MCF 10A (cell line): ENCODE measurements at regions not wholly inside any gene's neighbourhood (a gene's known extent, or its start where the extent isn't known, plus 50 kb on each side); places are given as distances from the start of the nearest gene placed in this dataset.

Experiments used
- BruUV-seq: library from RNA; stranded (reverse); fragments of 400-500 nt; replicated peaks from 2 replicates; lab custom pipeline; 2021; lab: Mats Ljungman, UMichigan
- CTCF ChIA-PET: fragments of 300-600 bp; sonication (Branson Sonifier 250); formaldehyde crosslinking; extraction: SDS; loops from one replicate; lab custom pipeline; 2021; ENCODE audit warnings: antibody characterized with exemption, inconsistent platforms; lab: Yijun Ruan, JAX
- POLR2A ChIA-PET: fragments of 300-600, 350-650 bp; sonication (Branson Sonifier 250); formaldehyde crosslinking; extraction: SDS; loops from one replicate; lab custom pipeline; 2020; ENCODE audit warnings: antibody characterized with exemption, inconsistent platforms; lab: Yijun Ruan, JAX
- DNase-seq: peaks from one replicate; pipeline ENCODE4 v3.0.0-alpha.2; 2018; ENCODE audit not compliant: unreplicated experiment
- H3K27ac Mint-ChIP-seq: one replicate; pipeline ENCODE4 v1.8.0; 2022; ENCODE audit warnings: mild to moderate bottlenecking, low read depth, mixed read lengths; ENCODE audit not compliant: unreplicated experiment
- H3K27me3 Mint-ChIP-seq: one replicate; pipeline ENCODE4 v1.8.0; 2022; ENCODE audit warnings: mixed read lengths; ENCODE audit not compliant: insufficient read depth, unreplicated experiment
- H3K36me3 Mint-ChIP-seq: one replicate; pipeline ENCODE4 v1.8.0; 2022; ENCODE audit warnings: mild to moderate bottlenecking, moderate library complexity, mixed read lengths; ENCODE audit not compliant: insufficient read depth, unreplicated experiment
- H3K4me1 Mint-ChIP-seq: one replicate; pipeline ENCODE4 v1.8.0; 2022; ENCODE audit warnings: mixed read lengths; ENCODE audit not compliant: insufficient read depth, unreplicated experiment
- H3K4me3 Mint-ChIP-seq: one replicate; pipeline ENCODE4 v1.8.0; 2022; ENCODE audit warnings: mild to moderate bottlenecking, moderate library complexity, mixed read lengths; ENCODE audit not compliant: unreplicated experiment
- H3K9me3 Mint-ChIP-seq: one replicate; pipeline ENCODE4 v1.8.0; 2022; ENCODE audit warnings: mixed read lengths; ENCODE audit not compliant: unreplicated experiment
- intact Hi-C: fragments of 100-400 bp; cut with micrococcal nuclease; formaldehyde crosslinking; loops from 2 replicates; pipeline ENCODE4 v1.14.1; 2022
- TF ChIP-seq, protein P1 (sequence below): fragments of 200-600 bp; IDR thresholded peaks from one replicate; pipeline ENCODE4 v1.8.0; 2022; ENCODE audit warnings: antibody characterized with exemption, mild to moderate bottlenecking; ENCODE audit not compliant: unreplicated experiment

DNA sequence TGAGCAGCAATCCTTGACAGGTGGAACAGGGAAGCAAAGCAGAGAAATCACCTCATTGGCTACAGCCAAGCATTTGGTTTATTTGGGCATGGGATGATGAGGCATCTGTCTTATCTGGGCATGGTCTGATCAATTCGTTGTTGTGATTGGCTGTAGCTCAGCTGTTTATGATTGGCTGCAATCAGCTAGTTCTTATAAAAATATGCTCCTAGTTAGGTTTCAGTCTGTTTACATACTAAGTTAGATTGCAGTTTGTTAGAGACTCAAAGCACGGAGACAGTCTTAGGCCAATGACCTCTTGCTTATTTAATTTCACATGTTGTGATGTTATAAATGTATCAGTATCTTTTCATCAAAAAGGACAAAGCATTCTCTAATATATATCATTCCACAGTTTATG lies 312.0 kb downstream of the PDGFC start:
- CTCF ChIA-PET: no interaction called here
- POLR2A ChIA-PET: no interaction called here
- H3K4me3 Mint-ChIP-seq: no peak overlapping the region
- TF ChIP-seq, protein P1, sequence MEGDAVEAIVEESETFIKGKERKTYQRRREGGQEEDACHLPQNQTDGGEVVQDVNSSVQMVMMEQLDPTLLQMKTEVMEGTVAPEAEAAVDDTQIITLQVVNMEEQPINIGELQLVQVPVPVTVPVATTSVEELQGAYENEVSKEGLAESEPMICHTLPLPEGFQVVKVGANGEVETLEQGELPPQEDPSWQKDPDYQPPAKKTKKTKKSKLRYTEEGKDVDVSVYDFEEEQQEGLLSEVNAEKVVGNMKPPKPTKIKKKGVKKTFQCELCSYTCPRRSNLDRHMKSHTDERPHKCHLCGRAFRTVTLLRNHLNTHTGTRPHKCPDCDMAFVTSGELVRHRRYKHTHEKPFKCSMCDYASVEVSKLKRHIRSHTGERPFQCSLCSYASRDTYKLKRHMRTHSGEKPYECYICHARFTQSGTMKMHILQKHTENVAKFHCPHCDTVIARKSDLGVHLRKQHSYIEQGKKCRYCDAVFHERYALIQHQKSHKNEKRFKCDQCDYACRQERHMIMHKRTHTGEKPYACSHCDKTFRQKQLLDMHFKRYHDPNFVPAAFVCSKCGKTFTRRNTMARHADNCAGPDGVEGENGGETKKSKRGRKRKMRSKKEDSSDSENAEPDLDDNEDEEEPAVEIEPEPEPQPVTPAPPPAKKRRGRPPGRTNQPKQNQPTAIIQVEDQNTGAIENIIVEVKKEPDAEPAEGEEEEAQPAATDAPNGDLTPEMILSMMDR: no peak
- no peaks in the 10 kb centered on the region for H3K27me3 Mint-ChIP-seq
- peaks cover 15% of the 10 kb centered on the region for H3K4me1 Mint-ChIP-seq
- intact Hi-C loops: no loop called here
- no peaks in the 10 kb centered on the region for H3K36me3 Mint-ChIP-seq
- H3K9me3 Mint-ChIP-seq: no peaks in the 10 kb centered on the region
- no peak for DNase-seq
- no peak overlapping the region for H3K27ac Mint-ChIP-seq
- BruUV-seq: no TSS peak

DNA sequence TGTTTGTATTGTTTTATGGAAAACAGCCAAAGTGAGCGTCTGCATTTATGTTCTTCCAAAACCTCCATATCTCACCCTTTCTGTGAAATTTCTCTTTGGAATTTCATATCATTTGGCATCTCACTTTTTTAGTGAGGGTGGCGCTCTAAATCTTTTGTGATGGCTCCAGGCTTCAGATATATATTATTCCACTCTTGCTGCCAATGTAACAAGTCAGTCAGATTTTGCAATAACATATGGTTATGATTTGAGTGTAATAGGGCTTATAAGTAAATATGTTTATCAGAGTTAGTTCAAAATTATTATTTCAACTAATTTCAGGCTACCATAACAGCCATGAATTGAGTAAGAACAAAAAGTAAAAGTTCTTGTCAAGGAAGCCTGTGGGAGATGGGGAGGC lies 314.7 kb downstream of the PDGFC start:
- no peaks in the 10 kb centered on the region for H3K36me3 Mint-ChIP-seq
- TF ChIP-seq, protein P1: no peak
- peaks cover 7% of the 10 kb centered on the region for H3K4me1 Mint-ChIP-seq
- H3K4me3 Mint-ChIP-seq: no peak overlapping the region
- CTCF ChIA-PET: no interaction called here
- BruUV-seq: no TSS peak
- peaks cover 8% of the 10 kb centered on the region for H3K9me3 Mint-ChIP-seq
- POLR2A ChIA-PET: interaction anchor here (0.6 to 0.8 kb wide), 2 partner anchors 67 to 114 kb away, joined by 3 to 4 read pairs; no protein-coding TSS in a partner anchor
- H3K27me3 Mint-ChIP-seq: no peaks in the 10 kb centered on the region
- peak overlapping the region; percentile 61 for H3K27ac Mint-ChIP-seq
- intact Hi-C loops: no loop called here
- DNase-seq: peak; percentile 6

DNA sequence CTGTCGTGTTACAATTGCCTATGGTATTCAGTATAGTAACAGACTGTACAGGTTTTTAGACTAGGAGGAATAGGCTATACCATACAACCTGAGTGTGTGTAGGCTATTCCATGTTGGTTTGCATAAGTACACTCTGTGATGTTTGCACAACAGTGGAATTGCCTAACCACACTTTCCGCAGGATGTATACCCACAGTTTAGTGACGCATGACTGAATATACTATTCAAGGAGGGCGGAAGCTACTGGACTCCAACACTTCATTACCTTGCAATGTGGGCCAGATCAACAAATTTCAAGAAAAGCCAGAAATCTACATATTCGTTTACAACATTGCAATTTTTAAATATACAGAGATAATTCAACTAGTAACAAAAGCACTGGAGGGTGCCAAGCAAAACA lies 317.2 kb downstream of the PDGFC start:
- CTCF ChIA-PET: no interaction called here
- Mint-ChIP-seq H3K9me3 (peaks cover 21% of the 10 kb centered on the region), H3K36me3 (no peaks in the 10 kb centered on the region), H3K27me3 (no peaks in the 10 kb centered on the region), H3K27ac (no peak overlapping the region), H3K4me3 (no peak overlapping the region), H3K4me1 (peaks cover 7% of the 10 kb centered on the region)
- POLR2A ChIA-PET: no interaction called here
- intact Hi-C loops: no loop called here
- peak; percentile 7 for DNase-seq
- TF ChIP-seq, protein P1: no peak
- BruUV-seq: no TSS peak

DNA sequence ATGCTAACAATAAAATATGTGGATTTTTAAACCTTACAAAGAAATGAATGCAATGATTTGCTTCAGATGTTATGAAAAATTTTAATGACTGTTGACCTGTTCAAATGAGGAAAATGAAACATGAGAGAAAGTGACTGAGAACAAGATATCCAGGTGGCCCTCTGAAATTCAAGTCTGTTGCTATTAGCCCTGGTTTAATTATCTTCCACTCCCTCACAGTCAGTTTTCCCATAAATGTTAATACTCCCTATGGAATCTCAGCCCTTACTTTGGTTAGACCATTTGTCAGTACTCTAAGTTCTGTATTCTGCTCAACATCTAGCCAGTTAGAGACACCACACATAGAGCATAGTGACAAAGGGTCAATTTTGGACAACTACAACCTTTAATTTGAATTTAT lies 327.8 kb downstream of the PDGFC start:
- ChIA-PET CTCF (no interaction called here), POLR2A (interaction anchor here (0.7 kb wide), 1 partner anchor 38 kb away, joined by 4 read pairs; no protein-coding TSS in a partner anchor)
- H3K9me3 Mint-ChIP-seq: no peaks in the 10 kb centered on the region
- H3K27me3 Mint-ChIP-seq: no peaks in the 10 kb centered on the region
- no peak for DNase-seq
- H3K27ac Mint-ChIP-seq: no peak overlapping the region
- H3K36me3 Mint-ChIP-seq: no peaks in the 10 kb centered on the region
- H3K4me3 Mint-ChIP-seq: no peak overlapping the region
- intact Hi-C loops: no loop called here
- H3K4me1 Mint-ChIP-seq: peaks cover 7% of the 10 kb centered on the region
- no TSS peak for BruUV-seq
- TF ChIP-seq, protein P1: no peak
